GM23338 (cell line): ENCODE measurements at regions not wholly inside any gene's neighbourhood (a gene's known extent, or its start where the extent isn't known, plus 50 kb on each side); places are given as distances from the start of the nearest gene placed in this dataset.

ENCODE experiments used
- CREB1 ChIP-seq: fragments of 250-450 bp; sonication (Bioruptor Pico); IDR thresholded peaks from 2 replicates; pipeline ENCODE4 v1.5.0; 2020; ENCODE audit warnings: low read depth, mild to moderate bottlenecking, moderate library complexity
- CTCF ChIP-seq, 2 experiments: fragments of 200-600 bp in 1 of 2; sonication (generic) in 1 of 2; conservative IDR thresholded peaks; 2 replicates each; pipeline versions ENCODE4 v1.5.1 to v1.6.1; 2016 to 2017; ENCODE audit warnings: antibody characterized with exemption in 2 of 2, low read depth in 2 of 2, mild to moderate bottlenecking in 2 of 2, moderate library complexity in 1 of 2
- ETS1 ChIP-seq: IDR thresholded peaks from 2 replicates; pipeline ENCODE4 v1.6.1; 2016; ENCODE audit warnings: antibody characterized with exemption
- EZH2 ChIP-seq: fragments of 200-600 bp; sonication (generic); IDR thresholded peaks from one replicate; pipeline ENCODE4 v1.8.0; 2017; ENCODE audit warnings: antibody characterized with exemption, mild to moderate bottlenecking, low read depth; ENCODE audit not compliant: unreplicated experiment
- EZH2phosphoT487 ChIP-seq: fragments of 200-600 bp; sonication (generic); IDR thresholded peaks from one replicate; pipeline ENCODE4 v1.8.1; 2018; ENCODE audit warnings: antibody characterized with exemption; ENCODE audit not compliant: unreplicated experiment
- JUNB ChIP-seq: IDR thresholded peaks from one replicate; pipeline ENCODE4 v1.6.1; 2016; ENCODE audit warnings: antibody characterized with exemption; ENCODE audit not compliant: unreplicated experiment
- POLR2AphosphoS5 ChIP-seq: IDR thresholded peaks from 2 replicates; pipeline ENCODE4 v1.6.1; 2016; ENCODE audit warnings: antibody characterized with exemption, low read depth
- REST ChIP-seq: IDR thresholded peaks from one replicate; pipeline ENCODE4 v1.6.1; 2018; ENCODE audit warnings: antibody characterized with exemption; ENCODE audit not compliant: unreplicated experiment
- STAT1 ChIP-seq: IDR thresholded peaks from one replicate; pipeline ENCODE4 v1.6.1; 2016; ENCODE audit warnings: antibody characterized with exemption; ENCODE audit not compliant: unreplicated experiment
- ZNF331 ChIP-seq: fragments of 250-450 bp; sonication (Bioruptor Pico); IDR thresholded peaks from 2 replicates; pipeline ENCODE4 v1.5.0; 2020; ENCODE audit warnings: low read depth, mild to moderate bottlenecking, moderate library complexity
- ZNF462 ChIP-seq: fragments of 250-450 bp; sonication (Bioruptor Pico); IDR thresholded peaks from 2 replicates; pipeline ENCODE4 v1.5.0; 2020; ENCODE audit warnings: mild to moderate bottlenecking, moderate library complexity

- TF ChIP-seq CTCF (conservative IDR thresholded peaks at IDR 0.05; ENCODE audit: low read depth in 2 of 2) (no peak), EZH2phosphoT487 (no peak), POLR2AphosphoS5 (no peak), CREB1 (CRISPR knock-in tag) (no peak), JUNB (no peak), ZNF331 (CRISPR knock-in tag) (no peak), REST (no peak), EZH2 (no peak), ZNF462 (CRISPR knock-in tag) (no peak), STAT1 (no peak), ETS1 (no peak)
These were observed 1253.5 kb upstream of the CDH2 start for GRCh38 chr18:29430416-29430815.
